Trophoblast cell (in vitro differentiated cells and primary cell): ENCODE measurements at regions not wholly inside any gene's neighbourhood (a gene's known extent, or its start where the extent isn't known, plus 50 kb on each side); places are given as distances from the start of the nearest gene placed in this dataset.

Source experiments
- DNase-seq, 2 donors: peaks; one replicate each; pipeline ENCODE4 v3.0.0-alpha.2; 2016
- H2AFZ ChIP-seq: 2 replicates; pipeline ENCODE4 v1.6.1; 2013; ENCODE audit warnings: low read length, moderate library complexity, mild to moderate bottlenecking; ENCODE audit not compliant: insufficient read depth, poor library complexity
- H2AK5ac ChIP-seq: 2 replicates; pipeline ENCODE4 v1.6.1; 2013; ENCODE audit warnings: mild to moderate bottlenecking, low read length
- H2BK120ac ChIP-seq: 2 replicates; pipeline ENCODE4 v1.6.1; 2013; ENCODE audit warnings: low read length, mild to moderate bottlenecking, moderate library complexity; ENCODE audit not compliant: insufficient read depth, poor library complexity
- H2BK12ac ChIP-seq: 2 replicates; pipeline ENCODE4 v1.6.1; 2013; ENCODE audit warnings: mild to moderate bottlenecking, low read length, moderate library complexity
- H2BK5ac ChIP-seq: 2 replicates; pipeline ENCODE4 v1.6.1; 2013; ENCODE audit warnings: low read length, low read depth, moderate library complexity, mild to moderate bottlenecking; ENCODE audit not compliant: poor library complexity
- H3K14ac ChIP-seq: 2 replicates; pipeline ENCODE4 v1.6.1; 2013; ENCODE audit warnings: mild to moderate bottlenecking, low read length
- H3K18ac ChIP-seq: 2 replicates; pipeline ENCODE4 v1.6.1; 2013; ENCODE audit warnings: mild to moderate bottlenecking, low read length
- H3K23ac ChIP-seq: 2 replicates; pipeline ENCODE4 v1.6.1; 2013; ENCODE audit warnings: low read length
- H3K27ac ChIP-seq: 2 replicates; pipeline ENCODE4 v1.5.1; 2013; ENCODE audit warnings: low read depth, mild to moderate bottlenecking, inconsistent platforms, low read length, moderate library complexity
- H3K27me3 ChIP-seq: 2 replicates; pipeline ENCODE4 v1.6.1; 2013; ENCODE audit warnings: inconsistent platforms, mild to moderate bottlenecking, low read length, moderate library complexity; ENCODE audit not compliant: insufficient read depth
- H3K36me3 ChIP-seq, 2 experiments: 1 replicate in 1 of 2; 2 replicates in 1 of 2; pipeline ENCODE4 v1.6.1; 2013; ENCODE audit warnings: low read length in 2 of 2, mild to moderate bottlenecking in 2 of 2, moderate library complexity in 1 of 2; ENCODE audit not compliant: insufficient read depth in 2 of 2, control insufficient read depth in 1 of 2
- H3K4ac ChIP-seq: 2 replicates; pipeline ENCODE4 v1.6.1; 2013; ENCODE audit warnings: low read depth, mild to moderate bottlenecking, low read length, moderate library complexity
- H3K4me1 ChIP-seq, 2 experiments: 1 replicate in 1 of 2; 2 replicates in 1 of 2; pipeline ENCODE4 v1.6.1; 2013; ENCODE audit warnings: low read length in 2 of 2, mild to moderate bottlenecking in 2 of 2, moderate library complexity in 1 of 2; ENCODE audit not compliant: insufficient read depth in 2 of 2, control insufficient read depth in 1 of 2
- H3K4me2 ChIP-seq: 2 replicates; pipeline ENCODE4 v1.6.1; 2013; ENCODE audit warnings: inconsistent platforms, mild to moderate bottlenecking, low read length, moderate library complexity
- H3K4me3 ChIP-seq: 2 replicates; pipeline ENCODE4 v1.5.1; 2013; ENCODE audit warnings: mild to moderate bottlenecking, low read depth, low read length, inconsistent platforms
- H3K79me1 ChIP-seq: one replicate; pipeline ENCODE4 v1.6.1; 2013; ENCODE audit warnings: low read length
- H3K79me2 ChIP-seq: 2 replicates; pipeline ENCODE4 v1.6.1; 2013; ENCODE audit warnings: low read length, mild to moderate bottlenecking; ENCODE audit not compliant: control insufficient read depth, insufficient read depth, poor library complexity
- H3K9ac ChIP-seq: 2 replicates; pipeline ENCODE4 v1.6.1; 2013; ENCODE audit warnings: mild to moderate bottlenecking, low read length
- H3K9me3 ChIP-seq: 2 replicates; pipeline ENCODE4 v1.6.1; 2013; ENCODE audit warnings: low read depth, mild to moderate bottlenecking, control low read depth, inconsistent platforms, low read length; ENCODE audit not compliant: insufficient read depth
- H4K12ac ChIP-seq: 2 replicates; pipeline ENCODE4 v1.6.1; 2013; ENCODE audit warnings: low read depth, mild to moderate bottlenecking, low read length, moderate library complexity
- H4K8ac ChIP-seq: 2 replicates; pipeline ENCODE4 v1.6.1; 2013; ENCODE audit warnings: low read depth, mild to moderate bottlenecking, low read length, moderate library complexity
- H4K91ac ChIP-seq: one replicate; pipeline ENCODE4 v1.6.1; 2013; ENCODE audit warnings: low read depth, mild to moderate bottlenecking, low read length, moderate library complexity
- WGBS: extraction: QIAGEN DNeasy Blood & Tissue Kit; methylation state at CpG from one replicate; pipeline ENCODE4 v1.1.7; 2013; ENCODE audit warnings: missing lambda C conversion rate; ENCODE audit not compliant: insufficient read length, insufficient coverage; ENCODE audit errors: extremely low coverage; 5-methylcytosine and 5-hydroxymethylcytosine counted together

DNA sequence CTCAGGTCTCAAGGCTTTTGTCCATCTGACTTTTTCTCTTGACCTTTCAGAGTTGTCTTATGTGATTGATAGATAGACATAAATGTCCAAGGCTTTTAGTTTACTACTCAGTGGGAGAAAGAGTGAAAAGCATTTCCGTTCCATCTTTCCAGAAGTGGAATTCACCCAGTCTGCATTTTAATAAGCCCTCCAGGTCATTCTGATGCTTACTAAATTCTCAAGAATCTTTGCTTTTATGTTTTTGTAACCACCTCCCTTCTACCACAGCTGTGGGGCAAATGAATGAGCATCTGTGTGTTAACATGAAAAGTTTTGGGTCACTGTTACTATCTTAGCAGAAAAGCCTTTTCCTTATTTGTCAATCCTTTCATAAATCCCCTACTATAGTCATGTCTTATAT lies 251.4 kb downstream of the LRIG3 start:
- peak overlapping the region; percentile 38 for H3K27ac ChIP-seq
- H4K8ac ChIP-seq: no peak overlapping the region
- no peaks in the 10 kb centered on the region for H3K36me3 ChIP-seq
- H3K4ac ChIP-seq: no peak overlapping the region
- H3K23ac ChIP-seq: no peak overlapping the region
- no peak overlapping the region for H3K4me3 ChIP-seq
- no peak overlapping the region for H2BK12ac ChIP-seq
- no peak overlapping the region for H2AK5ac ChIP-seq
- no peak overlapping the region for H3K18ac ChIP-seq
- H3K9me3 ChIP-seq: no peaks in the 10 kb centered on the region
- H4K12ac ChIP-seq: no peak overlapping the region
- no peak overlapping the region for H2AFZ ChIP-seq
- H3K4me2 ChIP-seq: no peak overlapping the region
- no peak for DNase-seq
- H3K79me1 ChIP-seq: peaks cover 5% of the 10 kb centered on the region
- no peak overlapping the region for H4K91ac ChIP-seq
- no peak overlapping the region for H2BK5ac ChIP-seq
- H3K9ac ChIP-seq: no peak overlapping the region
- peaks cover 2% of the 10 kb centered on the region for H3K79me2 ChIP-seq
- H3K4me1 ChIP-seq: peaks cover 4 to 6% of the 10 kb centered on the region in 2 experiments
- no peak overlapping the region for H2BK120ac ChIP-seq
- no peak overlapping the region for H3K14ac ChIP-seq
- no CpG with 5 or more reads among the region's 1 CpG for WGBS
- no peaks in the 10 kb centered on the region for H3K27me3 ChIP-seq

DNA sequence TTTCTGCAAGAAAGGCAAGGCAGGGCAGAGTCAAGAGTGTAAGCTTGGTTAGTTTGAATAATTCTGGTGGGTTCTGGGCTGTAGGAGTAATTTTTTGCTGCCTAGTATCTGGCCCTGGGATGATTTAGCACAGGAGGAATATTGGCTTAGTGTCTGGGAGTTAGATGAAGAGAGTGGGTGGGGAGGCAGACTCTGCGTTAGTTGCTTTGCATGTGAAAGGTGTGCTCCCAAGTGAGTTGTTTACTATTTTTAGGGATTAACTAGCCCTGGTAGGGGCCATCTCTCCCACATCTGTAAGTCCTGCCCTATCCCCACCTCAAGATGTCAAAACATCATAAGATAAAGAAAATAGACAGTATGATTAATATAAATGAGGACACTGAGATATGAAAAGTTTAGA lies 249.7 kb downstream of the LRIG3 start:
- Histone ChIP-seq H3K4me3 (no peak overlapping the region), H3K23ac (no peak overlapping the region), H2AK5ac (no peak overlapping the region), H2BK12ac (peak overlapping the region; percentile 64), H3K27ac (no peak overlapping the region), H3K36me3 (no peaks in the 10 kb centered on the region), H3K79me2 (peaks cover 2% of the 10 kb centered on the region), H3K27me3 (no peaks in the 10 kb centered on the region), H3K4me1 (peaks cover 4 to 6% of the 10 kb centered on the region in 2 experiments), H2BK120ac (peak overlapping the region; percentile 66), H2AFZ (no peak overlapping the region), H3K79me1 (peaks cover 5% of the 10 kb centered on the region), H4K12ac (no peak overlapping the region), H3K9me3 (no peaks in the 10 kb centered on the region), H2BK5ac (peak overlapping the region; percentile 31), H3K14ac (peak overlapping the region; percentile 61), H3K9ac (no peak overlapping the region), H3K4ac (no peak overlapping the region), H4K91ac (peak overlapping the region; percentile 47), H4K8ac (peak overlapping the region; percentile 19), H3K4me2 (no peak overlapping the region), H3K18ac (no peak overlapping the region)
- WGBS: no CpG with 5 or more reads among the region's 1 CpG
- DNase-seq: no peak

DNA sequence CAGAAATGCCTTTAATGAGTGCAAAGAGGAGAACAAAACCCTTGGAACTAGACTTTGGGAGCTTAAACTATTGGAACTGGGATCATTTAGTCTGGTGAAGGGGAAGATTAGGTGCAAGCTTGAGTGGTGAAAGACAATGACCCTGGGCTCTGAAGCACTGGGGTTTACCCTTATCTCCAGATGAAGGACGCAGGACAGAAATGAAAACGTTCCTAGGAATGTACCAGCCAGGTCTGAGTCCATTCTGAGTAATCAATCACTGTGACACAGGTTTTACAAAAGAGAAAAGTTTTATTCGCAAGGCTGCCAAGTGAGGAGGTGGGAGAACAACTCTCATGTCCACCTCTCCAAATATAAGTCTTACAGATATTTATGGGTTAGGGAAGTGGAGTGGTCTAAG lies 249.1 kb downstream of the LRIG3 start:
- H3K4me3 ChIP-seq: no peak overlapping the region
- WGBS: no CpG with 5 or more reads among the region's 3 CpGs
- no peak overlapping the region for H2BK120ac ChIP-seq
- H3K23ac ChIP-seq: no peak overlapping the region
- H3K36me3 ChIP-seq: no peaks in the 10 kb centered on the region
- no peak overlapping the region for H3K4ac ChIP-seq
- H3K27me3 ChIP-seq: no peaks in the 10 kb centered on the region
- no peak overlapping the region for H3K14ac ChIP-seq
- no peak overlapping the region for H2BK12ac ChIP-seq
- H2BK5ac ChIP-seq: no peak overlapping the region
- H2AK5ac ChIP-seq: peak overlapping the region; percentile 46
- peaks cover 2% of the 10 kb centered on the region for H3K79me2 ChIP-seq
- no peak overlapping the region for H4K91ac ChIP-seq
- no peak overlapping the region for H4K8ac ChIP-seq
- H3K79me1 ChIP-seq: peaks cover 5% of the 10 kb centered on the region
- H4K12ac ChIP-seq: no peak overlapping the region
- H3K27ac ChIP-seq: no peak overlapping the region
- peaks cover 4 to 6% of the 10 kb centered on the region in 2 experiments for H3K4me1 ChIP-seq
- H3K9me3 ChIP-seq: no peaks in the 10 kb centered on the region
- H3K4me2 ChIP-seq: no peak overlapping the region
- H2AFZ ChIP-seq: no peak overlapping the region
- DNase-seq: no peak
- H3K18ac ChIP-seq: no peak overlapping the region
- no peak overlapping the region for H3K9ac ChIP-seq

DNA sequence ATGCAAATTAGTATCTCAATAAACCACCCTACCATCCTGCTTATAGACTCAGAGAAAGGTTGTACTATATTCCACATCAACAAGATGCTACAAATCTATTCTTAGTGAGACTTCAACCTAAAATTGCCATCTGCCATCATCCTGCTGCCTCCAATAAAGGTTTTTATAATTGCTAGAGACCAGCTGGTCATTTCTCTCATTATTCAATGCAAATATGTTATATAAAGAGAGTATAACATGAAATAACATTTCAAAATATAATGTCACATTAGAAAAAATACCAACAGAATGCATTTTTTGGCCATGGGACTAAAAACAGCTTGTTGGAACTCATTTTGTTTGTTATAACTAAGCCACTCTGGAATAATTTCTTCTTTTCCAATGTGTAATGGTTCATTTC lies 247.3 kb downstream of the LRIG3 start:
- Histone ChIP-seq H4K91ac (no peak overlapping the region), H3K27me3 (no peaks in the 10 kb centered on the region), H3K4me1 (peaks cover 4 to 5% of the 10 kb centered on the region in 2 experiments), H2AK5ac (no peak overlapping the region), H3K36me3 (no peaks in the 10 kb centered on the region), H3K23ac (no peak overlapping the region), H4K12ac (no peak overlapping the region), H2AFZ (no peak overlapping the region), H3K14ac (no peak overlapping the region), H3K9ac (no peak overlapping the region), H2BK12ac (no peak overlapping the region), H3K4ac (no peak overlapping the region), H4K8ac (no peak overlapping the region), H3K79me2 (peaks cover 2% of the 10 kb centered on the region), H3K9me3 (no peaks in the 10 kb centered on the region), H3K79me1 (peaks cover 5% of the 10 kb centered on the region), H3K4me3 (no peak overlapping the region), H3K27ac (no peak overlapping the region), H2BK5ac (no peak overlapping the region), H3K4me2 (no peak overlapping the region), H3K18ac (no peak overlapping the region), H2BK120ac (no peak overlapping the region)
- no peak for DNase-seq
